HG03442 (cell line): ENCODE measurements at regions not wholly inside any gene's neighbourhood (a gene's known extent, or its start where the extent isn't known, plus 50 kb on each side); places are given as distances from the start of the nearest gene placed in this dataset.

Experiments used
- ATAC-seq: cut with Tn5 transposase; IDR thresholded peaks from one replicate; pipeline ENCODE4 v1.9.1; 2021; ENCODE audit warnings: mild to moderate bottlenecking, moderate library complexity; ENCODE audit not compliant: unreplicated experiment

DNA sequence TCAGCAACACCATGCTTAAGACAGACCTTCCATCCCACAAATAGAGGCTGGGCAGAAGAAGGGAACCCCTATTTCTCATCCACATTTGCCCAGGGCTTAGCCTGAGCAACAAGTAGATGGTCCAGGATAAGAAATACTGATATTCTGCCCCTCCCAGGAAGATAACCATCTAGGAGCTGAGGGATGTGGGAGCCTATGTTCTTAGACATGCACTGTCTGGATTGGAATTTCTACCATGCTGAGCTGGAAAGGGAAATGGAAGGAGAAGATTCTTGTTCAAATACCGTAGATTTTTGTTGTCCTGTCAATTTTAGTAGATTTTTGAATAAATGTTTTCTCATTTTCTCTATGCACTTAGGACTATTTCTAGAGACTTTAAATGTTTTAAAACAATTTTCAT is 450.7 kb upstream of the SEMA6D start:
- no peak for ATAC-seq

DNA sequence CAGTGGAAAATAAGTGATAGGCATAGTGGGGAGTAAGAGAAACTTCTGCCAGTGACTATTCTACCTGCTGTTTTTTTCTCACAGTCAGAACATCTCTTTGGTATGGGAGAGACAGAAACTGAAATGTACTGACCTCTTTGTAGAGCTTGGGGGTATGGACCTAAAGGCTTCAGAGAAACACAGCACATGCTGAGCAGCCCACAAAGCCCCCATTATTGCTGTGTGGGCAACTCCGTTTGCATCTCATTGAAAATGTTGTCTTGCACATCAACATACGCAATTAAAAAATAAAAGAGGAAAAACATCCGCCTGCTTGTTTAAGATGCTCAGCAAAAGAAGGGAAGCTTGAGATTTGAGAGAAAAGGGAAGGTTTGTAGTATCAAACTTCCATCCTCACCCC is 443.4 kb upstream of the SEMA6D start:
- no peak for ATAC-seq

DNA sequence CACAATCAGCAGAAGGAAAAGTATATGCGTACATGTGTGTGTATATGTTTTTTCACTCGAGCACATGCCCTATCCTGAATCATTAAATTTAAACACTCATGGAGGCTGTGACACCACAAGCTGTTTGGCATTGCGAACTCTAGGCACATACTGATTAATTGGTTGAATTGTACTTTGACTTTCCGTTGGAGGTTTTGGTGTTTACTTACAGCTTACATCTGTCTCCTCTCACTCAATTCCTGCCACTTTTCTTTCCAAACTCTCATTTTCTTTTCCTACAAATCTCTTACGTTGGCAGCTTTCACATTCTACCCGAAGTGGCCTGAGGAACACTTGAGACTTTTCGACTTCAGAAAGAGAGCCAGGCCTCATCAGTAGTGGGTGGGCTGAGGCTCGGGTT is 434.1 kb upstream of the SEMA6D start:
- ATAC-seq = no peak

DNA sequence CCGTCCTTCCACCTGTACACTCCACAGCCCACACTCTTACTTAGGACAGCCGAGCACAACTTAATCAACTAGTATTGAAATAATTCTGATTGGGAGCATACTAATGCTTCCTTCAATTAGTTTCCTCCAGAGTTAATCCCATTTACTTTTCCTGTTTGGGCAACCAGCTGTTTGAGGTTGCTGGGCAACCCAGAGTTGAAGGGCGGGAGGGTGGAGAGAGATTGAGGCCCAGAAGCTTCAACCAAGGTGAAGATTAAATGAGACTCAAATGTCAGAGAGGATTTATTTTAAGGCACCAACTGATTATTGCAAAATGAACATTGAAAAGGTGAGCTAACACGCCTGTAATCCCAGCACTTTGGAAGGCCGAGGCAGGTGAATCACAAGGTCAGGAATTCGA is 428.5 kb upstream of the SEMA6D start:
- no peak for ATAC-seq

DNA sequence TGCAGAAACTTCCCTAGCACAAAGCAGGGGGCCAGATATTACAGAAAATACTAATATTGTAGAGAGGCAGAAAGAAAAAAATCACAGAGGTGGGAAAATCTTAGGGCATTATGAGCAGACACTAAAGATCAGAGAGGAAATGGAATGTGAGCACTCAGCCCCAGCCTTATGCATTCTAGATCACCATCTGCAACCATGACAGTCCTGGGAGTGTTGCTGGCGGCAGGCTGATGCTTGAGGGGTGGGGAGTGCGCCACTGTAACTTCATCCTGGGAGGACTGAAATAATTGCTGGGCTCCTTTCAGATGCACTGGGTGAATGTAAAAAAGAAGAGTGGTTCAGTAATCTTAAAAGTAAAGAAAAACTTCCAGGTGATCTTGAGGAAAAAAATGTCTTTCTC is 427.6 kb upstream of the SEMA6D start:
- no peak for ATAC-seq

DNA sequence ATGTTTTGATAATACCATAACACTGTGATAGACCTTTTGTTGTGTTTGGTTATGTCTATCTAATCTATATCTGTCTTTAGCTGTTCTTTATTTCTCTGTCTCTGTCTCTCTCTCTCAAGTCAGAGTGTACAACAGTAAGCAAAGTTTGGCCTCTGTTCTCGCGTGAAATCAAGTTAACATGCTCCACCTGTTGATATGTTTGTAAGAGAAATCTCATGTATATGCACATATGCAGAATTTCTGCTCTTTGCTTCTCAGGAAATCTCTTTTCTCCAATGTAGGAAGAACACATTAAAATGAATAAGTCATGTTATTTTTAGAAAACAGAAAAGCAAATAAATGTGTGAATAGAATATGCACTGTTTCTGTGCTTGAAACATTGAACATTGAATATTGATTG is 425.5 kb upstream of the SEMA6D start:
- no peak for ATAC-seq

DNA sequence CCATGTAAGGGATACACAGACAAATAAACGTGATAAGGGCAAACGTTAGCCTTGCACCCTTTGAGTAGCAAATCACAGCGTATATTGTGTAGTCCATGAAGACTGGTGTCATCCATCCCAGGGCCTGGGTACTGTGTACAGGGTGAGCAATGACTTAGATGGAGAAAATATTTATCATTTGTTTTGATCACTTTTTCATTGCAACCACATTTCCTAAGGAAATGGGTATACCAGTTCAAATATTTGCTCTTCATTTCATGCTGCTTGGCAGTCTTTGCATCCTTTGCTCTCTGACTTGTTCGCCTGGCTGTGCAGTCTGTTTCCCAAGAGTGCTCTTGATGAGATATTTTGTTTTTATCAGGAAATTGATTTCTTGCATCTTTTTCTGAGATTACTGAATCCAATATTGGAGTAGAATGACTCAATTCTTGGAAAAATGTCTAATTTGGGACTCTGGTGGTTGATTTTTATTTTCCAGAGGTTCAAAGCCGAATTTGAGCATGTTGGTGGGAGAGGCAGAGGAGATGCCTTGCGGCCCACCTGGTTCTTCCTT is 424.6 kb upstream of the SEMA6D start:
- no peak for ATAC-seq

DNA sequence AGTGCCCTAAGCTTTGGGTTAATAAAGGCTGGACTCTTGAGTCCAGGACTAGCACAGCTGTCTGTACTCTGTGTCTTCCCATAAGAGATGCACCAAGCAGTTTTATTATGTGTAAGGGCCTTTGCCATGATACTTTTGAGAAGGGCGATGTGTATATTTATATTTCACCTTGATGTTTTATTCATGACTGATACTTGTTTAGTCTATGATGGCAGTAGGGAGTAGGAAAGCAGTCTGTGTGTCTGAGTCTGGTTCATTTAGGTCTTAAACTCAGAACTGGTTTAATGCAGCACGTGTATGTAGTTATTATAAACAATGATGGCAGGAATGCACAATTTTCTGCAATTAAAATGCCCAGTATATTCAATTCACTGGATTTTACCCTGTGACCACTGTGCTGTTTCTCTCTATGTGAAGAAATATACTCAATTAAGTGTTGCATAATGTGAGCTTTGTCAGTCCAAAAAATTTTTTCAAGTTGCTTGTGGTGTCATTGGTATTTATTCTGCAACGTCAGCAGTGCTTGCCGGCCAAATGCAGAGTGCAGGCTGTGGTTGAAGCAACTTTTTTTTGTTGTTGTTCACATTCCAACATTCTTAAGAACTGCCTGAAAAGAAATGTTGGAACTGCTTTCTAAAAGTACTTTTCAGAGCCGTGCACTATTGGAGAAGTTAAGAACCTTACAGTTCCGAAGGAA is 423.7 kb upstream of the SEMA6D start:
- ATAC-seq = no peak

DNA sequence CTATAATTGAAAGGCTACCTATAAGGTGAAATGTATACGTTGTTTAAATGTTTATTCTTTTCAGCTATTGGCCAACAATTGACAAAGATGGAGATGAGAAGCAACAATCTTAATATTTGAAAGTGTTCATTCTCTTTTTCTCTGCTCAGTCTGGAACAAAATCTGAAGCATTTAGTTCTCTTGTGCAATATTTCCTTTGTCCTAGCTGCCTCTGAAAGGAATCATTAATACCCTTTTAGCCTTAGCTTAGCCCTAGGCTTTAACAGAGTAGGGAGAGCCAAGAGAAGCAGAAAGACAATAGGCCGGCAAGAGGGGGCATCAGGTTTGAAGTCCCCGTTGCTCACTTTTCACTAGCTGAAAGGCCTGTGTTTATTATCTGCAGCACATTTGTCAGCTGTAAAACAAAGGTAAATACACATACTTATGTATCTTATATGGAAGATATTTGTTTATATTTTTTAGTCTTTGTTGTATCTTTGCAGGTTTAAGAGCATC is 422.5 kb upstream of the SEMA6D start:
- no peak for ATAC-seq

DNA sequence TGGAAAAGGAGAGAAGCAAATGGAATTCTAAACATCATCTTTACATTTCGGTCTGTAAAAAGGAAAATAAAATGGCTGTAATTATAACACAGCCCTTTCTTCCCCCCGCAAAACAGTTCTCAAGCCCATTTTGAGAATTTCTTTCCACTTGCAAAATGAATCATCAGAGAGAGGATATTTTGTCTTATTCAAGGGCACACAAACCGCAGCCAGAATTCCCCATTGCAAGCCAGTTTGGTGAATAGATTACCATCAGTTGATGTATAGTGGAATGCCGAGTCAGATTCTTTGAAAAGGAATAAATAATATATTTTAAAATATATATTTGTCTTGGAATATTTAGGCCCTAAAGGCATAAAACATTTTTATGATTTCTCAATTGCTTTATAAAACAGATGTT is 420.4 kb upstream of the SEMA6D start:
- ATAC-seq = no peak

DNA sequence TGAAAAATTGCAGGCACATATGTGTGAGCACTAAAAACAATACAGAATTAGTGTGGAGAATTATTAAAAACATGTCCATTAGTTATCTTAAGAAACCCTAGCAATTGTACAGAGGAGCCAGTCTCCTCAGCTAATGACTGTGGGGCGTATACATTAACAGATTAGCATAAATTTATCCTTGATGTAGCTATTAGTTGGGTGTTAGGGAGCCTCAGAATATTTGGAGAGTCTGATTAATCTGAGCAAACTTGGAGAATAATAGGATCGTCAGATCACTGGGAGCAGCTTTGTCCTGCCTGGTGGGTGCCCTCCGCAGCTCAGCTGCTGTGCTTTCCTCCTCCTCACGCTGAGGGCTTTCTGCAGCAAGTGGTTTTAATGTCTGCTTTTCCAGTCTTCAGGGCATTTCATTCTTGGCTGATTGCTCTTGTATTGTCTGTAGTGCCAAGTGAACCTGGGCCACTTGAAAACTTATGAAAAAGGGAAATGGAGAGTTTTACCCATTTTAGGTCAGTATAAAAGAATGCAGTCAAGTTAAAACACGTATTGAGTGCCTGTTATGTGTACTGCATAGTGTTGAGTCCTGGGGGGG is 417.4 kb upstream of the SEMA6D start:
- ATAC-seq = no peak

DNA sequence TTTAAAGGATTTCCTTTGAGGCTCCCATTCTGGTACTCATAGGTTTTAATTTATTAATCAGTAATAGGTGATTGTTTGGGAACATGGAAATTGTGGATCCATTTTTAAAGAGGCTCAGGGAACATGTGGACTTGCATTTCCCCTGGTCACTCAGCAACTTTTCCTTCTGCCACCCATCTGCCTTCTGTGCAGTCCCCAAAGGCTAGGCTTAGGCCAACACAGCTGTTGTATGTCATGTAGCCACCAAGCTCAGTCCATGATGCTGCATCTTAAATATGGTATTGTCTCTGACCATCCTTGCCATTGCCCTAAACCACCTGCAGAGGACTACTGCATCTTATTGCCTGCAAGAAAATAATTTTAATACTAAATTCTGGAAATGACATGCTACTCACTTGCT is 416.7 kb upstream of the SEMA6D start:
- no peak for ATAC-seq

DNA sequence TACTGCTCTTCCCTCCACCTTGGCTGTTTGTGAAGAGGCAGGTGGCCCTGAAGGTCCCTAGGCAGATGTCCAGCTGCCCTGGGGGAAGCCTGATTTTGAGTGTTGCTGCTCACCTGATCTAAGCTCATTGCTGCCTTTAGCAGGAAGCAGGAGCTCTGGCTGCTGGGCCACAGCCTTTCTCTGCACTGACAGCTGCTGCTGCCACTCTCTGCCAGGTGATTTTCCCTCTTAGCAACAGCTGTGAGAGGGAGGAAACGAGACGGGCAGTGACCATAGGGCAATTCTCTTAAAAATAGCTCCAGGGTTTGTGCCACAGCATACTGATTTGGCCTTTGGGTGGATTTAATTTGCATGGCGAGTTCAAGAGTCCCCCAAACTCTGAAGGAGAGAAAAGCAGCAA is 415.8 kb upstream of the SEMA6D start:
- ATAC-seq = no peak

DNA sequence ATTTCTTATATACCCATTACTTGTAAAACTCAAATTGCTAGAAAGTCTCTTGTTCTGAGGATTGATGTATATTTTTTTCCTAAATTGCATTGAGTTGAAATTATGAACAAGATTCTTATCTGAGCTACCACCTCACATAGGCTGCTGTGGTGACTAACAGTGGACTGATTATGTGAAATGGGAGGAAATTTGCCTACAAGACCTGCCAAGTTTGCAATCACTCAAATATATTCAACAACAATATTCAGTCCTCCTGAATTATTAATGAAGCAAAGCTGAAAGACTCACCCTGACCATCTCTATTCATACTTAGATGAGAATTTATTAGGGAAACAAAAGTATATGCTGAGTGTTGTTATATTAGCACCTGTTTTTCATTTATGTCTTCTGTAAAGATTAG is 412.6 kb upstream of the SEMA6D start:
- ATAC-seq = no peak

DNA sequence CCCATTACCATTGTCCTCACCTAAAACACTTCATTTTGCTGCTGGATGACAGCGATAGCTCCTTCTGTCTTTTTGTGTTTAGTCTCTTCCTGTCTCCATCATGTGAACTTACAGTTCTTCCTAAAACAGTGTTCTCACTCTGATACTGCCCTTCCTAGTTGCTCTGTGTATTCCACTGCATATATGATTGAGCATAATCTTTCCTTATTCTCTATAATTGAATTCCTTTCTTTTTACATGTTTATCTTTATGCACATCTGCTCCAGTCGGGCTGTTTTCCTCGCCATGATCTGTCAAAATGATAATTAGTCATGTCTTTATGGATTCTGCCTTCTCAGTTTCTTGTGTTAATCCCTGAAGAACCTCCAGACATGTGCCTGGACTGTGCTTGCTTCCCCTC is 405.1 kb upstream of the SEMA6D start:
- no peak for ATAC-seq

DNA sequence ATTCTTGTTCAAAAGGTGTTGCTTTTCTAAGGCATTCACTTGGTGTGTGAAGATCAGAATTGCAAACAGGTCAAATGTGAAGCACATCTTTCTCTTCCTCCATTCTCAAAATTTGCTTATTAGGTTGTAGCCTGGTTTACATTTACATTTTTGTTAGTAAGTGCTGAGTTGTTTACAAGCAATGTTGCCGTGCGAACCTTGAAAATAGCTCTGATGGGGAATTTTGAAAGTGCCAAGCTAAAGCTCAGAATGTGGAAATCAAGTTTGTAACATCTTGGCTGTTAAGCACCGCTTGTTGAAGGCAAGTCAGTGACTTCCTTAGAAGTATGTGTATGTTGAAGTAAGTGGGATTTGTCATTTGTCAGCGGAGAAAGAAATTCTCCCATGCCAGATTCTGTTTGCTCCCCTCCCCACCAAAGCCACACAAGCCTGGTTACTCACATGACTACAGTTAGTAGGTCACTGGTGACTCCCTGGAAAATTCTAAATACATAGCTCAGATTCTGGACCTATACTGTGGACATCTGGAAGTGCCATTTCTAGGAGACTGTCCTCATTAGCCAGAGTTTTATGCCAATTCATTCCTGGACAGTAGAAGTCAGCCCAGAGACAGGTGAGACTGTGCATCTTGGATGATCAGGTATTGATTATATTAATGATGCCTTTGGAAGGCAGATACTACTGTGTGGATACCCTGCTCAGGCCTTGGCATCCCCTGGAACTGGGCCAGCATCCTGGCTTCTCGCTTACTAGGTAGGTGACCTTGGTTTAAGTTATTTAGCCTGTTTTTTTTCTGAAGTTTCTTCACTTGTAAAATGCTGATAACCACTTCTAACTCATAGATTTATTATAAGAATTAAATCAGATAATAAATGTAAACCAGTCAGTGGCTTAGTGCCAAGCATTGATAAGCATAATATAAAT is 390.6 kb upstream of the SEMA6D start:
- ATAC-seq = no peak

DNA sequence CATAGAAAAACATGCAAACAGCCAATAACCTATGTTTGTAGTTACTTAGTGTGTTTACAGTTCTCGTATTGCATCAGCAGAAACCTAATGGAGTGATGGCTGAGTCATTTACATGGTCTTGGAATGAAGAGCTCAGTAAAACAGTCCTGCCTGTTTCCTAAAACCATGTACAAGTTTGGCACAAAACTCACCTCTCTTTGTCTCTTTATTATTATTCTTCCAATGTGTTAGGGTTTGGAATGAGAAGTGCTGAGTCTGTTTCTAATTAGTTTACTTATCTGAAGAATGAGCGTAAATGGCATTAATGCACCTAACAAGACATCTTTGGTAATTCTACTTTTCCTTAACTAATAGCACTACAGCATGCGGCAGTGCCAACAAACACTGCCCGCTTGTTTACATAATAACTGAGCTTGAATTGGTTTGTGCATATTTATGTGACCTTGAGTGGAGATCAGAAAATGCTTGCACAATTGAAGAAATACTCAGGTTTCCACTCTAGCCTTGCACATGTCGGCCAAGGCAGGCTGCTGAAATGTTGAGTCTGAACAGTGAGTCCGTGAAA is 385.4 kb upstream of the SEMA6D start:
- ATAC-seq = no peak

DNA sequence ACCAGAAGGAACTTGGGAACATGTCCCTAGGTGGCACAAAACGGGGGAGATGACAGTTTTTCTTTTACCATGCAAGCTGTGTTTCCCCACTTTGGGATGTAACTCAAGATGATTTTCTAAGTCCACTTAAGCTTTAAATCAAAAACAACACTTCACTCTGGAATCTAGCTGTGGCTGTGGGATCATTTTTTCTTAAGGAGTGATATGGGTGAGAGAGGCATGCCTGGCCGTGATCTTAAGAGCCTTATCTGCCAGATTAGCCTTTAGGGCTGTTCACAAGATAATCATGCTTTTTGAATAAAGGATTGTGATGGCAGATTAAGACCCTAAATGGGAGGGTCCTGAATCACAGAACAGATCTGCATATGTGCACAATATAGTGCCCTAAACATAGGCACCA is 384.8 kb upstream of the SEMA6D start:
- ATAC-seq = no peak

DNA sequence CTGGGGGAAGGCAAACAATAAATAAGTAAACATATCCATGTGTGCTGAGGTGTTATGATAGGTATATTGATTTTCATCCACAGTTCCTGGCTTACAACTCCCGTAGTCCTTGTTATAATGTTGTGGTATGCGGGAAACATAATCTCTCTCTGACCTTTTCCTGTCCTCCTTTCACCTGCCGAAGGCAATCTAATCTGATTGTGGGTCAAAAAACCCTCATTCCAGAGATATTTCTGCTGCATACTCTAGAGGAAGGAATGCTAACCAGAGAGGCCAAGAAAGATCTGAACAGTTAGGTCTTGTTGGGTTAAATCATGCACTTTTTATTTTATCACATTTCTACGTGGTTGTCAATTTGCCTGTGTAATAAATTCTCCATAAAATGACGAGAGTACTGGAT is 383.6 kb upstream of the SEMA6D start:
- ATAC-seq = no peak

DNA sequence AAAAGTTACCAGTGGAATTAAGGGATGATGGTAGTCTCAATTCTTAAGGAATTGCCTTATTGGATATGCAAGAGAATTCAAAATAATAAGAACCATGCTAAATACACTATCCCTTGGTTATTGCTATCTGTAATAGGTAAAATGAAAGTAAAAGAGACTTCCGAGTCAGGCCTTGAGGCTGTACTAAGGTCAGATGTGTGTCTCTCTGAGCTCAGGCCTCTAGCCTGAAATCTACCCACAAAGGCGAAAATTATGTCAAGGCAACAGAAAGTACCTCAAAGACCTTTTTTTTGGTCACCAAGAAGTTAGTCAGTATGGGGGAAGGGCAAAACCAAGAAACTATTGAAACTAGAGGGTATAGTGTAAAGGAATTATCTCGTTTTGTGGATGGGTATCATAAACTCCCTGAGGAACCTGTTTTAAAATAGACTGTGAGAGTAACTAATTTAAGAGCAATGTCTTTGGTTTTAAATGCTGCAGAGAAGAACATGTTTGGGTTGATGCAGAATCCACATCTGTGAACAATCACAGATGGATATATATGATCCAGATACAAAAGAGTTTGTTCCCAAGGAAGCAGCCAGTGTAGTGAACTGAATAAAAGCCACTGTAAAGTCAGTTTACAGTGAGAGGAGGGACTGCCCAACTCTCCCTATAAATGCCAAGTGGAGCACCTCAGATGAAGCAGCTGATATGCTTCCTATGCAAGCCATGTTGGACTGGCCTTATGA is 382.3 kb upstream of the SEMA6D start:
- no peak for ATAC-seq

DNA sequence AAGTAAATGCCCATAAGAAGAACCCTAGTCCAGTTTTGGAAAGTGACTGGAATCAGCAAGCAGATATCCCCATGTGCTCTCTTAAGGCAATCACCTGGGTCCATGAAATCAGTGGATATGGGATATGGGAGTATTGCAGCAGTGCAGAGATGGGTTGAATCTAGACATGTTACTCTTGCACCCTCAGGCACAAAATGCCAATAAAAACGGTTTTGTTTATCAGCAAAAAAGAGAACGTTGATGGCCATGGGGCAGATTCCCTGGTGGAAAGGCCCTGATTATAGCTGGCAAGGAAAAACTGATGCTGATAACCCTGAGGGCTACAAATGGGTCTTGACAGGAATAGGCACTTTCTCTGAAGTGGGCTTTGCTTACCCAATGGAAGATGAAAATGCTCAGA is 380.2 kb upstream of the SEMA6D start:
- ATAC-seq = no peak
